ENCODE measurements at regions not wholly inside any gene's neighbourhood (a gene's known extent, or its start where the extent isn't known, plus 50 kb on each side); places are given as distances from the start of the nearest gene placed in this dataset.

GRCh38 chr1:98211271-98211845 lies 290.5 kb upstream of the DPYD start:
- Mint-ChIP-seq H3K36me3 (no peaks in the 10 kb centered on the region), H3K4me1 (no peaks in the 10 kb centered on the region), H3K27ac (no peak overlapping the region), H3K9me3 (peaks cover 0 to 10% (median 0%) of the 10 kb centered on the region in 9 donors), H3K27me3 (peaks cover 0 to 3% (median 0%) of the 10 kb centered on the region in 5 donors), H3K4me3 (no peak overlapping the region)
- POLR2A ChIA-PET = no interaction called here
- DNase-seq = no peak
- no peak for ATAC-seq

- H3K27ac Mint-ChIP-seq = no peak overlapping the region
- POLR2A ChIA-PET = interaction anchor here (0.7 kb wide), 1 partner anchor 624 kb away, joined by 6 read pairs; no protein-coding TSS in a partner anchor
- DNase-seq (no peak), ATAC-seq (no peak)
- no peak overlapping the region for H3K4me3 Mint-ChIP-seq
- no peaks in the 10 kb centered on the region for H3K36me3 Mint-ChIP-seq
- H3K4me1 Mint-ChIP-seq = no peaks in the 10 kb centered on the region
- peaks cover 0 to 3% (median 0%) of the 10 kb centered on the region in 5 donors for H3K27me3 Mint-ChIP-seq
- H3K9me3 Mint-ChIP-seq = peaks cover 0 to 10% (median 0%) of the 10 kb centered on the region in 9 donors
Observed at GRCh38 chr1:98210563-98210962, 289.7 kb upstream of the DPYD start.

GRCh38 chr1:98210064-98210463 lies 289.2 kb upstream of the DPYD start:
- H3K9me3 Mint-ChIP-seq = peaks cover 0 to 10% (median 0%) of the 10 kb centered on the region in 9 donors
- H3K4me1 Mint-ChIP-seq = no peaks in the 10 kb centered on the region
- H3K27me3 Mint-ChIP-seq = peaks cover 0 to 4% (median 0%) of the 10 kb centered on the region in 5 donors

GRCh38 chr1:98205291-98206017 lies 284.6 kb upstream of the DPYD start:
- Mint-ChIP-seq H3K27ac (no peak overlapping the region), H3K27me3 (peaks cover 0 to 10% (median 2%) of the 10 kb centered on the region in 5 donors), H3K36me3 (no peaks in the 10 kb centered on the region), H3K9me3 (peaks cover 0 to 10% (median 0%) of the 10 kb centered on the region in 9 donors), H3K4me1 (no peaks in the 10 kb centered on the region), H3K4me3 (no peak overlapping the region)
- ATAC-seq (no peak), DNase-seq (no peak)
- POLR2A ChIA-PET = no interaction called here

More at GRCh38 chr1:98210064-98210463, 289.2 kb upstream of the DPYD start:
- no peaks in the 10 kb centered on the region for H3K36me3 Mint-ChIP-seq
- ATAC-seq (no peak), DNase-seq (no peak)
- no peak overlapping the region for H3K4me3 Mint-ChIP-seq
- POLR2A ChIA-PET = interaction anchor here (0.7 kb wide), 1 partner anchor 623 kb away, joined by 6 read pairs; no protein-coding TSS in a partner anchor
- no peak overlapping the region for H3K27ac Mint-ChIP-seq

- Mint-ChIP-seq H3K27ac (no peak overlapping the region), H3K4me1 (no peaks in the 10 kb centered on the region), H3K36me3 (no peaks in the 10 kb centered on the region), H3K9me3 (peaks cover 0 to 10% (median 0%) of the 10 kb centered on the region in 9 donors), H3K4me3 (no peak overlapping the region), H3K27me3 (peaks cover 0 to 10% (median 2%) of the 10 kb centered on the region in 5 donors)
- ATAC-seq (no peak), DNase-seq (no peak)
- POLR2A ChIA-PET = no interaction called here
Observed at GRCh38 chr1:98203466-98203865, 282.6 kb upstream of the DPYD start.

- H3K4me3 Mint-ChIP-seq = no peak overlapping the region
- peaks cover 0 to 10% (median 2%) of the 10 kb centered on the region in 5 donors for H3K27me3 Mint-ChIP-seq
- H3K4me1 Mint-ChIP-seq = no peaks in the 10 kb centered on the region
- no peak overlapping the region for H3K27ac Mint-ChIP-seq
- peaks cover 0 to 10% (median 0%) of the 10 kb centered on the region in 9 donors for H3K9me3 Mint-ChIP-seq
- DNase-seq = no peak
- POLR2A ChIA-PET = no interaction called here
- H3K36me3 Mint-ChIP-seq = no peaks in the 10 kb centered on the region
- no peak for ATAC-seq
Observed at GRCh38 chr1:98201666-98202081, 280.8 kb upstream of the DPYD start.

- no peak overlapping the region for H3K27ac Mint-ChIP-seq
- peaks cover 0 to 7% (median 1%) of the 10 kb centered on the region in 5 donors for H3K27me3 Mint-ChIP-seq
- DNase-seq (no peak), ATAC-seq (no peak)
- no peaks in the 10 kb centered on the region for H3K4me1 Mint-ChIP-seq
- H3K4me3 Mint-ChIP-seq = no peak overlapping the region
- H3K36me3 Mint-ChIP-seq = no peaks in the 10 kb centered on the region
- POLR2A ChIA-PET = no interaction called here
- H3K9me3 Mint-ChIP-seq = peaks cover 0 to under 1% (median 0%) of the 10 kb centered on the region in 9 donors
Observed at GRCh38 chr1:98197356-98197755, 276.5 kb upstream of the DPYD start.

- Mint-ChIP-seq H3K27me3 (peaks cover 0 to 5% (median 0%) of the 10 kb centered on the region in 5 donors), H3K36me3 (no peaks in the 10 kb centered on the region), H3K4me1 (no peaks in the 10 kb centered on the region), H3K27ac (no peak overlapping the region), H3K9me3 (peaks cover 0 to 2% (median 0%) of the 10 kb centered on the region in 9 donors), H3K4me3 (no peak overlapping the region)
- POLR2A ChIA-PET = no interaction called here
- ATAC-seq (no peak), DNase-seq (no peak)
Observed at GRCh38 chr1:98196012-98196411, 275.2 kb upstream of the DPYD start.

- no peak overlapping the region for H3K27ac Mint-ChIP-seq
- H3K4me1 Mint-ChIP-seq = no peaks in the 10 kb centered on the region
- H3K9me3 Mint-ChIP-seq = peaks cover 0 to 2% (median 0%) of the 10 kb centered on the region in 9 donors
- no peak for DNase-seq
- POLR2A ChIA-PET = no interaction called here
- peaks cover 0 to 5% (median 0%) of the 10 kb centered on the region in 5 donors for H3K27me3 Mint-ChIP-seq
- no peak overlapping the region for H3K4me3 Mint-ChIP-seq
- ATAC-seq = no peak
- H3K36me3 Mint-ChIP-seq = no peaks in the 10 kb centered on the region
Observed at GRCh38 chr1:98188774-98189173, 267.9 kb upstream of the DPYD start.

GRCh38 chr1:98184856-98185255 lies 264.0 kb upstream of the DPYD start:
- no peaks in the 10 kb centered on the region for H3K27me3 Mint-ChIP-seq
- POLR2A ChIA-PET = no interaction called here
- H3K9me3 Mint-ChIP-seq = no peaks in the 10 kb centered on the region
- DNase-seq (no peak), ATAC-seq (no peak)
- H3K27ac Mint-ChIP-seq = no peak overlapping the region
- H3K36me3 Mint-ChIP-seq = no peaks in the 10 kb centered on the region
- no peaks in the 10 kb centered on the region for H3K4me1 Mint-ChIP-seq
- no peak overlapping the region for H3K4me3 Mint-ChIP-seq

- POLR2A ChIA-PET = no interaction called here
- DNase-seq (no peak), ATAC-seq (no peak)
Observed at GRCh38 chr1:98181036-98181764, 260.4 kb upstream of the DPYD start.

GRCh38 chr1:98179151-98179773 lies 258.4 kb upstream of the DPYD start:
- H3K27ac Mint-ChIP-seq = no peak overlapping the region
- peaks cover 0 to 4% (median 0%) of the 10 kb centered on the region in 5 donors for H3K27me3 Mint-ChIP-seq
- no peak for ATAC-seq
- POLR2A ChIA-PET = no interaction called here
- no peak overlapping the region for H3K4me3 Mint-ChIP-seq
- H3K36me3 Mint-ChIP-seq = no peaks in the 10 kb centered on the region
- DNase-seq = no peak
- no peaks in the 10 kb centered on the region for H3K9me3 Mint-ChIP-seq
- H3K4me1 Mint-ChIP-seq = no peaks in the 10 kb centered on the region

More at GRCh38 chr1:98181036-98181764, 260.4 kb upstream of the DPYD start:
- H3K27me3 Mint-ChIP-seq = peaks cover 0 to 4% (median 0%) of the 10 kb centered on the region in 5 donors
- H3K4me1 Mint-ChIP-seq = no peaks in the 10 kb centered on the region
- H3K27ac Mint-ChIP-seq = no peak overlapping the region
- no peaks in the 10 kb centered on the region for H3K36me3 Mint-ChIP-seq
- no peaks in the 10 kb centered on the region for H3K9me3 Mint-ChIP-seq
- H3K4me3 Mint-ChIP-seq = no peak overlapping the region

- no peaks in the 10 kb centered on the region for H3K4me1 Mint-ChIP-seq
- no peaks in the 10 kb centered on the region for H3K9me3 Mint-ChIP-seq
- DNase-seq = no peak
- no peak overlapping the region for H3K27ac Mint-ChIP-seq
- no peak overlapping the region for H3K4me3 Mint-ChIP-seq
- no peak for ATAC-seq
- no peaks in the 10 kb centered on the region for H3K36me3 Mint-ChIP-seq
- H3K27me3 Mint-ChIP-seq = peaks cover 0 to 4% (median 0%) of the 10 kb centered on the region in 5 donors
- POLR2A ChIA-PET = no interaction called here
Observed at GRCh38 chr1:98177751-98178150, 256.9 kb upstream of the DPYD start.

Measured in naive thymus-derived CD8-positive, alpha-beta T cell (primary cell).